ENCODE measurements at regions not wholly inside any gene's neighbourhood (a gene's known extent, or its start where the extent isn't known, plus 50 kb on each side); places are given as distances from the start of the nearest gene placed in this dataset.

DNA sequence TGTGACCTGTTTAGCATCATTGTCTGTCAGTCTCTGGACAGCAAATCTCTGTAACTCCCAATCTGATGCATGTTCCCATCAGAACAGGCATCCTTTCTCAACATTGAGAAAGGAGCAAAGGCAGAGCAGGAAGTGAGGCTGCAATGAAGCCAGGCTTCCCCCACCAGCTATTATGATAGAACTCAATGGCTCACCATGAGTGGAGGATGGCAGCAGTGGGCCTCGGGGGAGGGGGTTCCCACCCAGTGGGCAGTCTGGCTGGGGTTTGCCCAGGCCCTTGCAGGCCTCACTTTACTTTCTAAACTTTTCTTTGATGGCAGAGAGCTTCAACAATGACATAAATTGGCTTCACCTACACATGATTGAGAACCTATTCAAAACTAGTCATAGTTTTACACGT lies 240.6 kb upstream of the CXCR4 start:
- H3K9me3 ChIP-seq (ENCODE audit: control insufficient read depth, low read depth, low read length): no peaks in the 10 kb centered on the region
- peaks cover 8% of the 10 kb centered on the region for H3K27me3 ChIP-seq (ENCODE audit: control insufficient read depth, extremely low read depth, insufficient read depth, low read length)
- H3K9me1 ChIP-seq (ENCODE audit: control insufficient read depth, extremely low read depth, insufficient read depth, low read length): no peaks in the 10 kb centered on the region
- no peak for TF ChIP-seq EZH2 (IDR thresholded peaks at IDR 0.05; ENCODE audit: low read length)
- TF ChIP-seq, protein P1, sequence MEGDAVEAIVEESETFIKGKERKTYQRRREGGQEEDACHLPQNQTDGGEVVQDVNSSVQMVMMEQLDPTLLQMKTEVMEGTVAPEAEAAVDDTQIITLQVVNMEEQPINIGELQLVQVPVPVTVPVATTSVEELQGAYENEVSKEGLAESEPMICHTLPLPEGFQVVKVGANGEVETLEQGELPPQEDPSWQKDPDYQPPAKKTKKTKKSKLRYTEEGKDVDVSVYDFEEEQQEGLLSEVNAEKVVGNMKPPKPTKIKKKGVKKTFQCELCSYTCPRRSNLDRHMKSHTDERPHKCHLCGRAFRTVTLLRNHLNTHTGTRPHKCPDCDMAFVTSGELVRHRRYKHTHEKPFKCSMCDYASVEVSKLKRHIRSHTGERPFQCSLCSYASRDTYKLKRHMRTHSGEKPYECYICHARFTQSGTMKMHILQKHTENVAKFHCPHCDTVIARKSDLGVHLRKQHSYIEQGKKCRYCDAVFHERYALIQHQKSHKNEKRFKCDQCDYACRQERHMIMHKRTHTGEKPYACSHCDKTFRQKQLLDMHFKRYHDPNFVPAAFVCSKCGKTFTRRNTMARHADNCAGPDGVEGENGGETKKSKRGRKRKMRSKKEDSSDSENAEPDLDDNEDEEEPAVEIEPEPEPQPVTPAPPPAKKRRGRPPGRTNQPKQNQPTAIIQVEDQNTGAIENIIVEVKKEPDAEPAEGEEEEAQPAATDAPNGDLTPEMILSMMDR (optimal IDR thresholded peaks at IDR 0.05 in 1 of 3, IDR thresholded peaks at IDR 0.05 in 1 of 3, conservative IDR thresholded peaks at IDR 0.05 in 1 of 3; ENCODE audit: extremely low read depth in 1 of 3, insufficient read depth in 2 of 3, low read length in 3 of 3): no peak
- dilution Hi-C loops (cut with MboI; ENCODE audit: extremely low pct_ligation_motif_present, low sequenced_read_pairs): no loop called here
- no peaks in the 10 kb centered on the region for H3K4me1 ChIP-seq (ENCODE audit: control insufficient read depth, extremely low read depth, insufficient read depth, low read length)
- no peak overlapping the region for H2AFZ ChIP-seq (ENCODE audit: control insufficient read depth, low read length)
- no peaks in the 10 kb centered on the region for H4K20me1 ChIP-seq (ENCODE audit: control insufficient read depth, extremely low read depth, insufficient read depth, low read length)
- no peaks in the 10 kb centered on the region for H3K36me3 ChIP-seq (ENCODE audit: control insufficient read depth in 2 of 2, extremely low read depth in 1 of 2, insufficient read depth in 2 of 2, low read length in 2 of 2)
- no peaks in the 10 kb centered on the region for H3K79me2 ChIP-seq (ENCODE audit: control insufficient read depth, insufficient read depth, low read length)
- no peak overlapping the region for H3K27ac ChIP-seq (ENCODE audit: control insufficient read depth, insufficient read depth, low read length)
- H3K4me3 ChIP-seq (ENCODE audit: control insufficient read depth in 2 of 3, extremely low read depth in 1 of 3, insufficient read depth in 2 of 3, low read depth in 1 of 3, low read length in 3 of 3): no peak overlapping the region
- no peak for FAIRE-seq
- H3K9ac ChIP-seq (ENCODE audit: control insufficient read depth, extremely low read depth, insufficient read depth, low read length): no peak overlapping the region
- no peak overlapping the region for H3K4me2 ChIP-seq (ENCODE audit: control insufficient read depth, extremely low read depth, insufficient read depth, low read depth, low read length)
- DNase-seq (ENCODE audit: low read depth, low spot score): no peak

DNA sequence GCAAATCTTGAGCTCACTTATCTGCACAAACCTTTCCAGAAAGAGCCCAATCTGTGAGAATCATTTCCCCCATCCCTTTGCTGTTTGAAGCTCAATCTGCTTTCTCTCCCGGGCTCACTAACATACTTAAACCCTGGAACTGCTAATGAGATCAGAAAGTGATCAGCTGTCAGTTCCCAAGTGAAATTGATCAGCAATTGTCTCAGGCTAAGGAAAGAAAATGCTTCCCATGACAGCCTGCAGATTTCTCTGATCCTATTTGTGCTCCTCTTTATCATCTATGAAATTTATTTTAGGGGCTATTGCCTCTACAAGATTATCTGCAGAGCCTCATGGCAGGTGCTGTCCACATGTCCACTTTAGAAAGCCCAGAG lies 239.0 kb upstream of the CXCR4 start:
- Histone ChIP-seq H3K4me3 (ENCODE audit: control insufficient read depth in 2 of 3, extremely low read depth in 1 of 3, insufficient read depth in 2 of 3, low read depth in 1 of 3, low read length in 3 of 3) (no peak overlapping the region), H3K27ac (ENCODE audit: control insufficient read depth, insufficient read depth, low read length) (no peak overlapping the region), H3K4me1 (ENCODE audit: control insufficient read depth, extremely low read depth, insufficient read depth, low read length) (no peaks in the 10 kb centered on the region), H3K9me1 (ENCODE audit: control insufficient read depth, extremely low read depth, insufficient read depth, low read length) (no peaks in the 10 kb centered on the region), H3K79me2 (ENCODE audit: control insufficient read depth, insufficient read depth, low read length) (no peaks in the 10 kb centered on the region), H2AFZ (ENCODE audit: control insufficient read depth, low read length) (no peak overlapping the region), H3K27me3 (ENCODE audit: control insufficient read depth, extremely low read depth, insufficient read depth, low read length) (peaks cover 8% of the 10 kb centered on the region), H3K9ac (ENCODE audit: control insufficient read depth, extremely low read depth, insufficient read depth, low read length) (no peak overlapping the region), H3K36me3 (ENCODE audit: control insufficient read depth in 2 of 2, extremely low read depth in 1 of 2, insufficient read depth in 2 of 2, low read length in 2 of 2) (no peaks in the 10 kb centered on the region), H4K20me1 (ENCODE audit: control insufficient read depth, extremely low read depth, insufficient read depth, low read length) (no peaks in the 10 kb centered on the region), H3K4me2 (ENCODE audit: control insufficient read depth, extremely low read depth, insufficient read depth, low read depth, low read length) (no peak overlapping the region), H3K9me3 (ENCODE audit: control insufficient read depth, low read depth, low read length) (no peaks in the 10 kb centered on the region)
- dilution Hi-C loops (cut with MboI; ENCODE audit: extremely low pct_ligation_motif_present, low sequenced_read_pairs): no loop called here
- TF ChIP-seq, protein P1 (optimal IDR thresholded peaks at IDR 0.05 in 1 of 3, IDR thresholded peaks at IDR 0.05 in 1 of 3, conservative IDR thresholded peaks at IDR 0.05 in 1 of 3; ENCODE audit: extremely low read depth in 1 of 3, insufficient read depth in 2 of 3, low read length in 3 of 3): no peak
- TF ChIP-seq EZH2 (IDR thresholded peaks at IDR 0.05; ENCODE audit: low read length): no peak
- DNase-seq (ENCODE audit: low read depth, low spot score): no peak
- no peak for FAIRE-seq

Data from keratinocyte (primary cell).